HPDE6-E6E7 (cell line): ENCODE measurements at regions not wholly inside any gene's neighbourhood (a gene's known extent, or its start where the extent isn't known, plus 50 kb on each side); places are given as distances from the start of the nearest gene placed in this dataset.

Experiments
- DNase-seq: peaks from one replicate; pipeline ENCODE4 v3.0.0; 2011; ENCODE audit warnings: missing footprints; ENCODE audit errors: extremely low spot score

GRCh38 chr1:169012416-169012815 is 94.1 kb upstream of the ATP1B1 start:
- DNase-seq: no peak

- no peak for DNase-seq
Observed at GRCh38 chr1:169013821-169014220, 92.7 kb upstream of the ATP1B1 start.

GRCh38 chr1:169015464-169015863 is 91.0 kb upstream of the ATP1B1 start:
- DNase-seq: no peak

GRCh38 chr1:169018751-169019150 is 87.7 kb upstream of the ATP1B1 start:
- no peak for DNase-seq

GRCh38 chr1:169019419-169020058 is 87.0 kb upstream of the ATP1B1 start:
- no peak for DNase-seq

- DNase-seq: no peak
Observed at GRCh38 chr1:169020684-169021083, 85.8 kb upstream of the ATP1B1 start.

- no peak for DNase-seq
Observed at GRCh38 chr1:169022648-169023047, 83.8 kb upstream of the ATP1B1 start.

- DNase-seq: no peak
Observed at GRCh38 chr1:169024255-169024654, 82.2 kb upstream of the ATP1B1 start.

- DNase-seq: no peak
Observed at GRCh38 chr1:169024800-169025271, 81.7 kb upstream of the ATP1B1 start.

GRCh38 chr1:169025412-169025811 is 81.1 kb upstream of the ATP1B1 start:
- DNase-seq: no peak

GRCh38 chr1:169027607-169028320 is 78.7 kb upstream of the ATP1B1 start:
- no peak for DNase-seq

GRCh38 chr1:169031566-169032224 is 74.8 kb upstream of the ATP1B1 start:
- no peak for DNase-seq

- DNase-seq: no peak
Observed at GRCh38 chr1:169041366-169041765, 65.1 kb upstream of the ATP1B1 start.

- DNase-seq: no peak
Observed at GRCh38 chr1:169042377-169042776, 64.1 kb upstream of the ATP1B1 start.

GRCh38 chr1:169043823-169044222 is 62.7 kb upstream of the ATP1B1 start:
- no peak for DNase-seq

- no peak for DNase-seq
Observed at GRCh38 chr1:169044296-169044695, 62.2 kb upstream of the ATP1B1 start.

- no peak for DNase-seq
Observed at GRCh38 chr1:169044971-169045370, 61.5 kb upstream of the ATP1B1 start.

GRCh38 chr1:169046671-169047070 is 59.8 kb upstream of the ATP1B1 start:
- no peak for DNase-seq

- no peak for DNase-seq
Observed at GRCh38 chr1:169047074-169047473, 59.4 kb upstream of the ATP1B1 start.

GRCh38 chr1:169048043-169048442 is 58.4 kb upstream of the ATP1B1 start:
- DNase-seq: no peak

- no peak for DNase-seq
Observed at GRCh38 chr1:169049258-169049938, 57.1 kb upstream of the ATP1B1 start.

GRCh38 chr1:169051171-169051570 is 55.3 kb upstream of the ATP1B1 start:
- DNase-seq: no peak
